ENCODE measurements at regions not wholly inside any gene's neighbourhood (a gene's known extent, or its start where the extent isn't known, plus 50 kb on each side); places are given as distances from the start of the nearest gene placed in this dataset.

DNA sequence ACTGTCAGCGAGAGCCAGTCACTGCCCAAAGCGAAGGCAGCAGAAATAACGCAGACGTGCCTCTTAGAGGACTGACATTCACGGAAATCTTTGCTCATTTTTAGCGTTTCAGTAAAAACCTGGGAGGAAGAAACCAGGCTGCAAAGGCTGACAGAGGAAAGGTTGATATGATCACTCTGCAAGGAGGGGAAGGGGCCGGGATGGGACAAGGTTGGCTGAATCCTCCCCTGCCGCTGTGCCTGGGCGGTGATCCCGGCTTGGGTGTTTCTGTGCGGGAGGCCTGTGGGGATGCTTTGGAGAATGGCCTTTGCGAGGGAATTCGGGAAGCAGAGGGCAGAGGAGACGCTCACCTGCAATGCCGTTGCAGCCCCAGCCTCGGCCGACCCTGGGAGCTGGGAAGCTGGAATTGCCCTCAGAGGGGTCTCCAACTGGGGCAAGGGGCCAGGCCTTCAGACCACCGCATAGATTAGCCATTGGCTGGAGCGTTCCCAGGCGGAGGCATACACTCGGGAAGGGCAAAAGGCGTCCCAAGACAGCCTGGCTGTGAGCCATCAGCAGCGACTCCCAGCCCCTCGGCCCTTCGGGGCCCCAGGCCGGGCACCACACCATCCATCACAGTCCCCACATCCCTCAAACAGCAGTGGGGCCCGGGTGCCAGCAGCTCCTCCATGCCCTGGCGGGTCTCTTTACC lies 111.7 kb upstream of the GPC1 start:
- TF ChIP-seq FOXA1 (IDR thresholded peaks at IDR 0.05) (no peak), NFRKB (IDR thresholded peaks at IDR 0.05) (no peak), BHLHE40 (IDR thresholded peaks at IDR 0.05; ENCODE audit: borderline replicate concordance) (no peak), SP1 (IDR thresholded peaks at IDR 0.05) (no peak)
